ENCODE measurements at regions not wholly inside any gene's neighbourhood (a gene's known extent, or its start where the extent isn't known, plus 50 kb on each side); places are given as distances from the start of the nearest gene placed in this dataset.

- in situ Hi-C loops (cut with MboI) (no loop called here), intact Hi-C loops (cut with micrococcal nuclease) (no loop called here)
- Histone ChIP-seq H3K4me3 (no peak overlapping the region), H3K27me3 (ENCODE audit: control insufficient read depth in 2 of 2, insufficient read depth in 2 of 2, low read length in 2 of 2) (0 out of 5 replicates have a peak, but pooled peaks cover 0 to 3% of the 10 kb centered on the region in 2 experiments), H3K9me3 (replicated peaks; ENCODE audit: control insufficient read depth, insufficient read depth, low read depth, low read length) (no peaks in the 10 kb centered on the region), H2AFZ (ENCODE audit: low read depth, low read length) (no peak overlapping the region), H3K27ac (ENCODE audit: extremely low read depth, low read depth, low read length) (no peak overlapping the region), H3K4me2 (ENCODE audit: insufficient read depth, low read length) (no peak overlapping the region), H3K9me1 (ENCODE audit: control insufficient read depth, insufficient read depth, low read length) (no peaks in the 10 kb centered on the region), H3K36me3 (ENCODE audit: control insufficient read depth, insufficient read depth, low read length) (no peaks in the 10 kb centered on the region), H3K9ac (ENCODE audit: insufficient read depth in 1 of 2, low read depth in 2 of 2, low read length in 2 of 2) (no peak overlapping the region), H3K79me2 (ENCODE audit: control insufficient read depth, insufficient read depth, low read length) (no peaks in the 10 kb centered on the region), H3K4me1 (replicated peaks in 1 of 2; ENCODE audit: control insufficient read depth in 2 of 2, insufficient read depth in 2 of 2, low read length in 2 of 2) (no peaks in the 10 kb centered on the region), H4K20me1 (replicated peaks; ENCODE audit: control insufficient read depth, insufficient read depth, low read length) (no peaks in the 10 kb centered on the region)
- DNase-seq (ENCODE audit: extremely low read depth in 1 of 4, low spot score in 3 of 4) (no peak), FAIRE-seq (no peak), ATAC-seq (no peak)
- TF ChIP-seq SIN3A (IDR thresholded peaks at IDR 0.05; ENCODE audit: borderline replicate concordance in 2 of 2, control insufficient read depth in 1 of 2, low read depth in 2 of 2, low read length in 2 of 2) = no peak
- no peak for TF ChIP-seq SMARCE1 (IDR thresholded peaks at IDR 0.05)
- TF ChIP-seq LEF1 (IDR thresholded peaks at IDR 0.05) = no peak
- no peak for TF ChIP-seq POLR2B (IDR thresholded peaks at IDR 0.05; ENCODE audit: low read depth, partially characterized antibody)
- TF ChIP-seq PHF21A (IDR thresholded peaks at IDR 0.05; ENCODE audit: borderline replicate concordance, low read depth) = no peak
- TF ChIP-seq ETS2 (tag; IDR thresholded peaks at IDR 0.05; ENCODE audit: borderline replicate concordance, poor library complexity, severe bottlenecking) = no peak
- TF ChIP-seq POU5F1 (IDR thresholded peaks at IDR 0.05; ENCODE audit: borderline replicate concordance, low read depth, low read length, partially characterized antibody) = no peak
- no peak for TF ChIP-seq EHMT2 (IDR thresholded peaks at IDR 0.05)
- TF ChIP-seq GATAD2A (IDR thresholded peaks at IDR 0.05) = no peak
- TF ChIP-seq ZBTB17 (CRISPR knock-in tag; IDR thresholded peaks at IDR 0.05) = no peak
- TF ChIP-seq HEY1 (CRISPR knock-in tag; IDR thresholded peaks at IDR 0.05; ENCODE audit: borderline replicate concordance) = no peak
- TF ChIP-seq MCM5 (IDR thresholded peaks at IDR 0.05; ENCODE audit: low read depth) = no peak
- TF ChIP-seq CGGBP1 (CRISPR knock-in tag; IDR thresholded peaks at IDR 0.05) = no peak
- TF ChIP-seq KAT7 (CRISPR knock-in tag; IDR thresholded peaks at IDR 0.05; ENCODE audit: borderline replicate concordance) = no peak
- no peak for TF ChIP-seq RFX7 (CRISPR knock-in tag; IDR thresholded peaks at IDR 0.05)
- no peak for TF ChIP-seq ZFP1 (CRISPR knock-in tag; IDR thresholded peaks at IDR 0.05)
- no peak for TF ChIP-seq ZBTB49 (CRISPR knock-in tag; IDR thresholded peaks at IDR 0.05; ENCODE audit: borderline replicate concordance)
- no peak for TF ChIP-seq AFF4 (CRISPR knock-in tag; IDR thresholded peaks at IDR 0.05)
- no peak for TF ChIP-seq ZBTB7A (IDR thresholded peaks at IDR 0.05; ENCODE audit: borderline replicate concordance, control insufficient read depth, low read depth, low read length)
- CTCF ChIA-PET (ENCODE audit: low intra/inter-chr PET ratio) = no interaction called here
- POLR2A ChIA-PET = interaction anchor here (0.6 kb wide), 1 partner anchor 227 kb away, joined by 4 read pairs; no protein-coding TSS in a partner anchor
- WGBS (ENCODE audit: insufficient coverage, low coverage, missing lambda C conversion rate) = 0% methylated on average over 1 of the region's 1 CpG
- BruUV-seq (replicated peaks) = no TSS peak
Measured at GRCh38 chr4:129278868-129279267, 182.9 kb downstream of the C4orf33 start.
